Activated CD4-positive, alpha-beta memory T cell treated with anti-CD3 and anti-CD28 coated beads, Interleukin-2, amount 10 ng/mL, durations not matched to agents 7 days and 5 days (primary cell): ENCODE measurements at regions not wholly inside any gene's neighbourhood (a gene's known extent, or its start where the extent isn't known, plus 50 kb on each side); places are given as distances from the start of the nearest gene placed in this dataset.

ENCODE experiments used
- CTCF ChIA-PET: fragments of 350-600 bp; sonication (Branson Sonifier 250); formaldehyde crosslinking; loops from one replicate; lab custom pipeline; 2021; ENCODE audit warnings: antibody characterized with exemption, inconsistent platforms; lab: Charles Lee
- POLR2A ChIA-PET: fragments of 350-600 bp; sonication (Branson Sonifier 250); formaldehyde crosslinking; loops from one replicate; lab custom pipeline; 2021; ENCODE audit warnings: antibody characterized with exemption; lab: Charles Lee
- DNase-seq: peaks from one replicate; pipeline ENCODE4 v3.0.0-alpha.2; 2020
- H3K27ac Mint-ChIP-seq: one replicate; pipeline ENCODE4 v1.8.0; 2021; ENCODE audit warnings: mild to moderate bottlenecking, mixed read lengths
- H3K27me3 Mint-ChIP-seq: one replicate; pipeline ENCODE4 v1.8.0; 2021; ENCODE audit warnings: mixed read lengths
- H3K36me3 Mint-ChIP-seq: one replicate; pipeline ENCODE4 v1.8.0; 2021; ENCODE audit warnings: low read depth, mixed read lengths
- H3K4me1 Mint-ChIP-seq: one replicate; pipeline ENCODE4 v1.8.0; 2021; ENCODE audit warnings: mixed read lengths
- H3K4me3 Mint-ChIP-seq: one replicate; pipeline ENCODE4 v1.8.0; 2021; ENCODE audit warnings: mild to moderate bottlenecking, mixed read lengths
- H3K9me3 Mint-ChIP-seq: one replicate; pipeline ENCODE4 v1.8.0; 2021; ENCODE audit warnings: mixed read lengths

DNA sequence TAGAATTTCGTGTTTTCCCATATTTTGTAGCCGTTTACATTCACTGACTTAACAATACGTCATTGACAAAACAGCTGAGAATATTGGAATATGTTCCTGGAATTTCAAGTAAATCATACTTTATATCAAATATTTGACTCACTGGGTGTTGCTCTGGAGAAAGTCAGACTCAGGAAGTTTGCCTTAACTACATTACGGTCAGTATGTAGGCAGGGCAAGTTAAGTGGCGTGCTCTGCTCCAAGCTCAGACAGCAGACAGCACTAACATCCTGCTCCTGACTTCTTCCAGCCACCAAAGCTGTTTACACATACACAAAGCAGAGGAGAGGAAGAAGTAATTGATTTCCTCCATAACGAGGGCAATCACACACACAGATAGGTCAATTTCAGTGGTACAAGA is 414.6 kb downstream of the LRRIQ3 start:
- Mint-ChIP-seq H3K9me3 (no peaks in the 10 kb centered on the region), H3K36me3 (no peaks in the 10 kb centered on the region), H3K27me3 (no peaks in the 10 kb centered on the region), H3K4me1 (no peaks in the 10 kb centered on the region), H3K27ac (no peak overlapping the region), H3K4me3 (no peak overlapping the region)
- DNase-seq = no peak
- ChIA-PET POLR2A (no interaction called here), CTCF (no interaction called here)

DNA sequence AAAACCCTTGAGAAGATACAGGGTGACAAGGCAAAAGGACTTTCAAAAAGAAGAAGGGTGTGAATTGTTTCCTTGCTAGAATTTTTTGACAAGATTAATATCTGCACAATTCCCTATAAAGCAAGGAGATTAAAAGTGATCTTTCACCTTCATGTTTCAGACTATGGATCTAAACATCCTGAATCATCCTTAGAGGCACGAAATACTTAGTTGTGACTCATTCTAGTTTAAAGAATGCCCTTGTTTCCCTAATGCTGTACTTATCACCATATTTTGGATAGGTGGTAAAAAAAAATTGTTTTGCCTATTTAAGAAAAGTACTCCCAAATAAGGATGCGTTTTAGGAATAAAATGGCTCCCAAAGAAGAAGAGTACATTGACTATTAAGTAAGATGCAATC is 415.1 kb downstream of the LRRIQ3 start:
- no peaks in the 10 kb centered on the region for H3K9me3 Mint-ChIP-seq
- CTCF ChIA-PET = no interaction called here
- no peaks in the 10 kb centered on the region for H3K27me3 Mint-ChIP-seq
- no peak for DNase-seq
- POLR2A ChIA-PET = no interaction called here
- H3K27ac Mint-ChIP-seq = no peak overlapping the region
- H3K4me3 Mint-ChIP-seq = no peak overlapping the region
- H3K4me1 Mint-ChIP-seq = no peaks in the 10 kb centered on the region
- no peaks in the 10 kb centered on the region for H3K36me3 Mint-ChIP-seq

DNA sequence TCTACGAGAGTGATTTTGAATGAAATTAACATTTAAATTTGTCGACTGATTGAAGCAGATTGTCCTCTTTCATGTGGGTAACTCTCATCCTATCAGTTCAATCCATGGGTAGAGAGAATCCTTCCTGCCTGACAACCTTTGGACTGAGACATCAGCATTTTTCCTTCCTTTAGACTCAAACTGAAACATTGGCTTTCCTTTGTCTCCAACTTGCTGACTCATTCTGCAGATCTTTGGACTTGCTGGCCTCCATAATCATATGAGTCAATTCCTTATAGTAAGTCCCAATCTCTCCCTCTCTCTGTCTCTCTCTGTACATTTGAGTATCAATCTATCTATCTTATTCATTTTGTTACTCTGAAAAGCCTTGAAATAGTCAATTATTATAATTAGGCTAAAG is 416.7 kb downstream of the LRRIQ3 start:
- Mint-ChIP-seq H3K9me3 (no peaks in the 10 kb centered on the region), H3K4me1 (no peaks in the 10 kb centered on the region), H3K27ac (no peak overlapping the region), H3K4me3 (no peak overlapping the region), H3K36me3 (no peaks in the 10 kb centered on the region), H3K27me3 (no peaks in the 10 kb centered on the region)
- no peak for DNase-seq
- POLR2A ChIA-PET = no interaction called here
- CTCF ChIA-PET = no interaction called here

DNA sequence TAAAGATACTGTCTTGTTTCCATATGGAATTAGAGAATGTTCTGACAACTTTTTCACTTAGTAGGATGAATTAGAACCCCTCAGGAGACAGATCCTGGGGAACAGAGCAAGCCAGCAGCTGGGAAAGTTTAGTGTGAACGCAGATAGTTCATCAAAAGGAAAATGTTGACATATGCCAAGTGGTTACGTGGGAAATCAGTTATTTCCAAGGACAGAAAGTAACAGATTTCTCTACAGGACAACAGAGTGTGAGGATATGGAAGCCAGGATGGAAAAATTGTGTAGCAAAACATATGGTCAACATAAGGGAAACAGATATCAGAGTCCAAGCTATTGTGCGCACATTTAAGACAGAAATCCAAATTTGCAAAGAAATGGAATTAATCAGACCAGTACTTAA is 419.5 kb downstream of the LRRIQ3 start:
- H3K27me3 Mint-ChIP-seq = no peaks in the 10 kb centered on the region
- no peak overlapping the region for H3K4me3 Mint-ChIP-seq
- CTCF ChIA-PET = no interaction called here
- H3K27ac Mint-ChIP-seq = no peak overlapping the region
- POLR2A ChIA-PET = no interaction called here
- DNase-seq = no peak
- H3K4me1 Mint-ChIP-seq = no peaks in the 10 kb centered on the region
- H3K36me3 Mint-ChIP-seq = no peaks in the 10 kb centered on the region
- H3K9me3 Mint-ChIP-seq = no peaks in the 10 kb centered on the region

DNA sequence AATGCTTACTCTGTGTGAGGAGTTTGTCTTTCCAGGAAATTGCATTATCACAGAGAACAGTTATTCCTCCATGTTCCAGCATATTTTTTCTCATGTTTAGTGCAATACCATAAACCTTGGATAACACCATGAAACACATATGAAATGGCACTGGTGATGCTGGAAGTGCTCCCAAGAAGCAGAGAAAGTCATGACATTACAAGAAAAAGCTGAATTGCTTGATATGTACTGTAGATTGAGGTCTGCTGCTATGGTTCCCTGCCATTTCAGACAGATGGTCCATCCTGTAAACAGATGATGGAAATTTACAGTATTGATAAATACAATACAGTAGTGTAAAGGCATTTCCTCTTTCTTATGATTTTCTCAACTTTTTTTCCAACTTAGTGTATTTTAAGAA is 422.1 kb downstream of the LRRIQ3 start:
- H3K4me3 Mint-ChIP-seq = no peak overlapping the region
- CTCF ChIA-PET = no interaction called here

DNA sequence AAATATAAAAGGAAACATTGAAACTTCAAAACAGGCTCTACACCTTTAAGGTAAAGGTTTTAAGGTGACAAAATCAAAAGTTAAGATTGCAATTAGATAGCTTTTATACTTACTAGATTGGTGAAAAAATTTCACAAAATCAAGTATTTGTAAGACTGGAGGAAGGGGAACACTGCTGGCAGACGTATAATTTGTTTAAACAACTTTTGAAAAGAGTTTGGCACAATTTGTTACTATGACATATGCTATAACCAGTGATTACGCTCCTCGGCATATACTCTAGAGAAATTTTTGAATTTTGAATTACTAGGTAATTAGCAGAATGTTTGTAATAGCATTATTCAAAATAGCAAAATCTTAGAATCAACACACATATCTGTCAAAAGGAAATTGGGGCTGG is 425.0 kb downstream of the LRRIQ3 start:
- ChIA-PET POLR2A (no interaction called here), CTCF (no interaction called here)
- no peak for DNase-seq
- Mint-ChIP-seq H3K27me3 (no peaks in the 10 kb centered on the region), H3K27ac (no peak overlapping the region), H3K4me3 (no peak overlapping the region), H3K4me1 (no peaks in the 10 kb centered on the region), H3K9me3 (peaks cover 5% of the 10 kb centered on the region), H3K36me3 (no peaks in the 10 kb centered on the region)

More for the DNA sequence above, 422.1 kb downstream of the LRRIQ3 start:
- Mint-ChIP-seq H3K27me3 (no peaks in the 10 kb centered on the region), H3K9me3 (peaks cover 3% of the 10 kb centered on the region), H3K36me3 (no peaks in the 10 kb centered on the region), H3K27ac (no peak overlapping the region), H3K4me1 (no peaks in the 10 kb centered on the region)
- DNase-seq = no peak
- POLR2A ChIA-PET = no interaction called here

DNA sequence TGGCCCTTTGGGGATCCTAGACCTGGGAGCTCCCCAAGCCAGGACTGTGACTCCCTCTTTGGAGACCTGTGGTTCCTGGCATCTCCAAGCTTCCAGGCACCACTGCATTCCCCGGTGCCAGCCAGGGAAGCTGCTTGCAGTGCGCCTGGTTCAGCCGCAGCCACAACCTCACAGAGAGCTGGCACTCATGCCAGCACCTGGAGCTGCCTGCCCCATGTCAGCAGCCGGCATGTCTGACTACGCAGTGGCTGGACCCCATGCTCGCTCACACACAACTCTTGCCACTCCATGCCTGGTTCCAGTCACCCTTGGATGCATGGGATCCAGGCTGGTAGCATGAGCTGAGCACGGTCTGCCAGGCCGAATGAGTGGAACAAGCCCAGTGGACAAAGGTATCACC is 426.6 kb downstream of the LRRIQ3 start:
- CTCF ChIA-PET = no interaction called here
- Mint-ChIP-seq H3K36me3 (no peaks in the 10 kb centered on the region), H3K4me3 (no peak overlapping the region)

DNA sequence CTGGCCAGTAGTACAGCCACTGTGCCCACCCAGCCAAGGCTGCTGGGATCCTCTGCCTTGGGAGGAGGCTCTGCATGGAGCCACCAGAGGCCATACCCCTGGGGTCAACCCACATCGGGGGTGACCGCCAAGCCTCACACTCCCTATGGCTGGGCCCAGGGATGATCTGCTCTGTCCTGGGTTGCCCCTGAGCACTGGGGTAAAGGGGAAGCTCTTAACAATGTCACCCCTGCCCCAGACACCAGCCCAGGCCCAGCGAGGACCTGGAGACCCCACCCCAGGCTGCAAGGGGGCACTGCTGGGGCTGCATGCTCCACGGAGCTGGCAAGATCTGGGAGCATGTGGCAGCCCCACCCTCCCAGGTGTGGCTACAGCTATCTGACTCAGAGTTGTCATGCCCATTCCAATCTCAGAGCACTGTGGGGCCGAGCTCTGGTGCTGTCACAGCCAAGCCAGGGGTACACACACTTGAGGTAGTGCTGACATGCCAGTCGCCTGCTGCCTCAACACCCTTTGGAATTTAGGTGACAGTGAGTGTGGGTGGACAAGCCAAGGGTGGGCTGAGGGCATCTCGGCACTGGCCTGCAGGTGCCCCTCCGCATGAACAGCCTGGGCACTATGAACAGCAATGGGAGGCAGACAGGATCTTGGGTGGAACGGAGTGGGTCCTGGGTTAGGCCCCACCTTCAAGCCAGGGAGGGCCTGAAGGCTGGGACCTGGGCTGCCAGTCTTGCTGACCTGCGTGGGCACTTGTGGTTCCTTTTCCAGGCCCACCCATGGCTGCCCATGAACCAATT is 427.7 kb downstream of the LRRIQ3 start:
- Mint-ChIP-seq H3K4me1 (no peaks in the 10 kb centered on the region), H3K9me3 (peaks cover 5% of the 10 kb centered on the region), H3K36me3 (no peaks in the 10 kb centered on the region), H3K27ac (no peak overlapping the region), H3K27me3 (no peaks in the 10 kb centered on the region), H3K4me3 (no peak overlapping the region)
- CTCF ChIA-PET = no interaction called here
- POLR2A ChIA-PET = no interaction called here
- DNase-seq = no peak

More for the DNA sequence above, 426.6 kb downstream of the LRRIQ3 start:
- POLR2A ChIA-PET = no interaction called here
- Mint-ChIP-seq H3K27me3 (no peaks in the 10 kb centered on the region), H3K27ac (no peak overlapping the region), H3K4me1 (no peaks in the 10 kb centered on the region), H3K9me3 (peaks cover 5% of the 10 kb centered on the region)
- DNase-seq = no peak

DNA sequence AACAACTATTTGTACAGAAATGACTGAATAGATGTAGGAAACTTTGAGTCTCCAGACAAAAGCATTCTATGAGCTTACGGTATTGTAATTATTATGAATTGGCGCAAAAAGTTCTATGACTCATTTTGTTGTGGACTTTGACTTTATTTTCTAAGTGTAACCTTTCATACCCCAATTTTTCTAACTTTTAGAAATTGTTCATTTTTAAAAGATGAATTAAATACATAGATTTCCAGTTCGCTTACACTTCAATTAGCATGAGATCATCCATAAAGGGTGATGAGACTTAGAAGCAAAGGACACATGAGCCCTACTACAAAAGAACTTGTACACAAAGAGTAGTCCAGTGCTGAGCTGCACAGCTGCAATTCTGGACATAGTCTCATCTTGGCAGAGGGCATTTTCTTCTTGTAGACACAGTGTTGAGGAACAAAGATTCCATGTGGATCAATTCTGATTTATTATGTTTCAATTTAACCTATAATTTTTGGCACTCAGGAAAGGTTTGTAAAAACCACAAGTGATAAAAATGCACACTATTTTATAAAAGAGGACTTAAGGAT is 431.1 kb downstream of the LRRIQ3 start:
- Mint-ChIP-seq H3K27ac (no peak overlapping the region), H3K36me3 (no peaks in the 10 kb centered on the region), H3K27me3 (no peaks in the 10 kb centered on the region), H3K4me3 (no peak overlapping the region), H3K9me3 (peaks cover 5% of the 10 kb centered on the region), H3K4me1 (no peaks in the 10 kb centered on the region)
- POLR2A ChIA-PET = no interaction called here
- CTCF ChIA-PET = no interaction called here
- no peak for DNase-seq

DNA sequence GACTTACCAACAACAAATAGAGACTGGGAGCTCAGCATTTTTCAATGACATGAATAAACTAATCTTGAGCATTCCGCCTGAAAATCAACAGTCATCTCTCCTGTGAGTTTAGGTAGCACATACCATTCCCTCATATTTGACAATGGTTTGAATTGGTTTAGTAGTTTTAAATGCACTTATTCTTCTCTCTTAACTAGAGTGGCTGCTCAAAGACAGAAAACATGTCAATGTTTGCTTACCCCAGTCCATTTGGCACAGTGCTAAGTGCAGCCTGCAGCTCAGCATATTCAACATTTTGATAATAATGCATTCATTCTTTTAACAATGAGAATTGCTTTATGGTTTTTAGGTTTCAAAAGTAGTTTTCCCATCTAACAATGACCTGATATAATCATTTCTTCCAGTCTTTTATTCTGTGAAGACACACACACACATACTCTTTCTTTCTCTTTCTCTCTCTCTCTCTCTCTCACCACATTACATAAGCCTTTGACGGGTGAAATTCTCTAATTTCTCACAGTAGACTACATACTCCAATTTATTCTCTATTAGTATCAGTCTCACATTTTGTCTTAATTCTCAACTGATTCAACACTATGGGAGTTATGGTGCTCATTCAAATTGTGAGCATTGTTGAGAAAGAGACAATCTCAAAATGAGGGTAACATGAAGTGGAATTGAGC is 432.3 kb downstream of the LRRIQ3 start:
- no peaks in the 10 kb centered on the region for H3K27me3 Mint-ChIP-seq
- CTCF ChIA-PET = no interaction called here
- H3K4me3 Mint-ChIP-seq = no peak overlapping the region
- no peak overlapping the region for H3K27ac Mint-ChIP-seq
- no peak for DNase-seq
- POLR2A ChIA-PET = no interaction called here
- peaks cover 2% of the 10 kb centered on the region for H3K9me3 Mint-ChIP-seq
- H3K36me3 Mint-ChIP-seq = no peaks in the 10 kb centered on the region
- H3K4me1 Mint-ChIP-seq = no peaks in the 10 kb centered on the region

DNA sequence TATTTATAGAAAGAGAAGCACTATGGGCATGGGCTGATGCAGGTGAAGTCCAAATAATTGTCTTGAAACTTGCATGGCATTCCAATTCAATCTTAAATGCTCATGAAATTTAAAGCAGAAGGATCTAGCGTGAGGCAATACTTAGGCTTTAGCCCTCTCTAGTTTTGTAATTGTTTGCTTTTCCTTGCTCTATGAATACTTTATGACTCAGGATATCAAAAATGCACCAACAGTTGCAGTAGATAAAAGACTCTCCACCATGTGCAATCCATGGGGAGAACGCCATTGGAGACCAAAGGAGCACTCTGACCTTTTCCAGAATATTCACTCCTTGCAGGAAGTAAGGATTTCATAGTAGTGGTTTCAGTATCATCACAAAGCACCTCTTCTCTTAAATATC is 436.4 kb downstream of the LRRIQ3 start:
- Mint-ChIP-seq H3K27ac (no peak overlapping the region), H3K27me3 (no peaks in the 10 kb centered on the region), H3K4me3 (no peak overlapping the region), H3K36me3 (no peaks in the 10 kb centered on the region), H3K9me3 (no peaks in the 10 kb centered on the region), H3K4me1 (no peaks in the 10 kb centered on the region)
- ChIA-PET CTCF (interaction anchor here (0.6 kb wide), 1 partner anchor 97 kb away, joined by 3 read pairs; no protein-coding TSS in a partner anchor), POLR2A (no interaction called here)
- DNase-seq = no peak

DNA sequence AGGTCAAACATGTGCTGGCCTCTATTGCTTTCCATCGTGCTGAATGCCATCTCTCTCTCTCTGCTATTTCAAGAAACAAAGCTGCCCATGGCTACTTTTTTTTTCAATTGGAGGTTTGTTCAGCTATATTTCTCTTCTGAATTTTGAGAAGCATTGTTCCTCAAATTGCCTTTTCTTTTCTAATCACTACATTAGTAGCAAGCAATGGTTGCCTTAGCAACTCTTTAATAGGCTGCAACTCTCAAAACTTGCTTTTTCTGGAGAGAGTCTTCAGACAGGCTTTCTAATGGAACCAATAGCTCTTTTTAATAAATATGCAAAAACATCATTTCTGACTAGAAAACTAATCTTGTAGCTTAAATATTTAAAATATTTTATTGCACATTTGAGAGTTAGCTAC is 439.0 kb downstream of the LRRIQ3 start:
- H3K36me3 Mint-ChIP-seq = no peaks in the 10 kb centered on the region
- POLR2A ChIA-PET = no interaction called here
- CTCF ChIA-PET = no interaction called here
- no peak for DNase-seq
- no peaks in the 10 kb centered on the region for H3K4me1 Mint-ChIP-seq
- H3K27me3 Mint-ChIP-seq = no peaks in the 10 kb centered on the region
- no peak overlapping the region for H3K4me3 Mint-ChIP-seq
- H3K27ac Mint-ChIP-seq = no peak overlapping the region
- no peaks in the 10 kb centered on the region for H3K9me3 Mint-ChIP-seq

DNA sequence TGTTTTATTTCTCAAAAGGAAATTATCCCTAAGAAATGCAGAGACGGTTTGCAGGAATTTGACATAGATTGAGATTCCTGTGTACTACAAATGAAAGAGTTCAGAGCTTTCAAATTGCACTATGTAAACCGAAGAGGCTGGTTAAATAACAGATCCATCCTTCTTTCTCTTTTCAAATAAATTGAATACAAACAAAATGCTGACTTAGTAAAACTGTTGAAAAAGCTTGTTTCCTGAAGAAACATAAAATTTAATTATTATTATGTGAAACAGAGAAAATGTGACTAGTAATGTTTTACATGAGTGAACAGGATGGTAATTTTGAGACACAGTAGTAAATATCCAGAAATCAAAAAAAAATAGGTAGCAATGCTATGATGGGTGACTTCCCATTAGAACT is 441.2 kb downstream of the LRRIQ3 start:
- no peaks in the 10 kb centered on the region for H3K27me3 Mint-ChIP-seq
- no peaks in the 10 kb centered on the region for H3K9me3 Mint-ChIP-seq
- ChIA-PET CTCF (no interaction called here), POLR2A (no interaction called here)
- H3K4me3 Mint-ChIP-seq = no peak overlapping the region
- no peaks in the 10 kb centered on the region for H3K36me3 Mint-ChIP-seq
- no peak overlapping the region for H3K27ac Mint-ChIP-seq
- H3K4me1 Mint-ChIP-seq = no peaks in the 10 kb centered on the region
- DNase-seq = no peak

DNA sequence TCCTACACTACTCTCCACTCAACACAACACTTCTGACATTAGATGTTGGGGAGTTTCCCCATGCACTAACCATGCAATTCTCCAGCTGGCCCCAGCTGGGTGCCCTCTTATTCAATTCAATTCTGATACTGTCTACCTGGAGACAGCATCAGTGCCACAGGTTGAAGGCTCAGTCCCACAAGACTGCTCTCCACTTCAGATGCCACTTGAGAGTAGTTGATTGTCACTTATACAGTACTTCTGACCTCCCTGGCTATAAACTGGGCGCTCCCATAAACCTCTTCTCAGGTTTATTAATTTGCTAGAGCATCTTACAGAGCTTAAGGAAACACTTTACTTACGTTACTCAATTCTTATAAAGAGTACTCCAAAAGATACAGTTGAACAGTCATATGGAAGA is 442.3 kb downstream of the LRRIQ3 start:
- Mint-ChIP-seq H3K36me3 (no peaks in the 10 kb centered on the region), H3K9me3 (no peaks in the 10 kb centered on the region), H3K4me1 (no peaks in the 10 kb centered on the region), H3K4me3 (no peak overlapping the region), H3K27ac (no peak overlapping the region), H3K27me3 (no peaks in the 10 kb centered on the region)
- DNase-seq = no peak
- ChIA-PET POLR2A (no interaction called here), CTCF (no interaction called here)
